Neural cell (in vitro differentiated cells): ENCODE measurements at regions not wholly inside any gene's neighbourhood (a gene's known extent, or its start where the extent isn't known, plus 50 kb on each side); places are given as distances from the start of the nearest gene placed in this dataset.

Source experiments
- H2AFZ ChIP-seq: fragments of 200-600, 300-800 bp; sonication (generic), shearing (Covaris generic); 2 replicates; pipeline ENCODE4 v1.6.0; 2014; ENCODE audit warnings: low read depth, mild to moderate bottlenecking, antibody characterized with exemption, low read length, moderate library complexity
- H3F3A ChIP-seq: fragments of 200-600 bp; shearing (Covaris generic); 2 replicates; pipeline ENCODE4 v1.6.1; 2016; ENCODE audit warnings: mild to moderate bottlenecking, moderate library complexity, mixed read lengths, antibody characterized with exemption, low read length; ENCODE audit not compliant: insufficient read depth, poor library complexity, severe bottlenecking
- H3K27ac ChIP-seq: fragments of 200-600, 300-800 bp; sonication (generic), shearing (Covaris generic); 2 replicates; pipeline ENCODE4 v1.5.1; 2014; ENCODE audit warnings: mild to moderate bottlenecking, low read length, moderate library complexity
- H3K27me3 ChIP-seq: fragments of 300-800, 200-600 bp; sonication (generic), shearing (Covaris generic); 2 replicates; pipeline ENCODE4 v1.6.0; 2014; ENCODE audit warnings: mild to moderate bottlenecking, low read depth, low read length, moderate library complexity; ENCODE audit not compliant: insufficient read depth
- H3K36me3 ChIP-seq: fragments of 300-800, 200-600 bp; sonication (generic), shearing (Covaris generic); 2 replicates; pipeline ENCODE4 v1.5.1; 2014; ENCODE audit warnings: mild to moderate bottlenecking, antibody characterized with exemption, low read length, moderate library complexity; ENCODE audit not compliant: insufficient read depth
- H3K4me2 ChIP-seq: fragments of 300-800, 200-600 bp; sonication (generic), shearing (Covaris generic); 2 replicates; pipeline ENCODE4 v1.6.0; 2014; ENCODE audit warnings: mild to moderate bottlenecking, low read length
- H3K4me3 ChIP-seq: fragments of 300-800, 200-600 bp; sonication (generic), shearing (Covaris generic); 2 replicates; pipeline ENCODE4 v1.5.1; 2014; ENCODE audit warnings: mild to moderate bottlenecking, low read length, moderate library complexity
- H3K79me2 ChIP-seq: fragments of 200-600 bp; shearing (Covaris generic); replicated peaks from 2 replicates; pipeline ENCODE4 v1.6.0; 2014; ENCODE audit warnings: mild to moderate bottlenecking, low read length, moderate library complexity; ENCODE audit not compliant: insufficient read depth
- H3K9ac ChIP-seq: fragments of 300-800, 200-600 bp; sonication (generic), shearing (Covaris generic); 2 replicates; pipeline ENCODE4 v1.6.1; 2016; ENCODE audit warnings: mild to moderate bottlenecking, low read length, mixed read lengths
- H3K9me2 ChIP-seq: fragments of 200-600 bp; shearing (Covaris generic); 2 replicates; pipeline ENCODE4 v1.6.1; 2016; ENCODE audit warnings: mild to moderate bottlenecking, low read length, mixed read lengths; ENCODE audit not compliant: insufficient read depth
- H3K9me3 ChIP-seq: fragments of 200-600, 300-800 bp; sonication (generic), shearing (Covaris generic); 2 replicates; pipeline ENCODE4 v1.6.1; 2016; ENCODE audit warnings: mild to moderate bottlenecking, mixed run types, low read length, moderate library complexity, mixed read lengths
- H4K20me1 ChIP-seq: fragments of 200-600 bp; shearing (Covaris generic); 2 replicates; pipeline ENCODE4 v1.6.1; 2016; ENCODE audit warnings: mild to moderate bottlenecking, mixed run types; ENCODE audit not compliant: insufficient read depth
- CTCF ChIP-seq: fragments of 450-650 bp; IDR thresholded peaks from 2 replicates; pipeline ENCODE4 v1.5.1; 2014; ENCODE audit warnings: antibody characterized with exemption, mild to moderate bottlenecking, moderate library complexity; ENCODE audit not compliant: poor library complexity, severe bottlenecking
- EP300 ChIP-seq: fragments of 450-650 bp; conservative IDR thresholded peaks from 2 replicates; pipeline ENCODE4 v1.6.1; 2014; ENCODE audit warnings: antibody characterized with exemption, mild to moderate bottlenecking, moderate library complexity; ENCODE audit not compliant: poor library complexity, severe bottlenecking
- EZH2 ChIP-seq: fragments of 200-600, 300-800 bp; shearing (Covaris generic), sonication (generic); IDR thresholded peaks from 2 replicates; pipeline ENCODE4 v1.6.1; 2014; ENCODE audit warnings: antibody characterized with exemption, low read length, borderline replicate concordance, mild to moderate bottlenecking; ENCODE audit not compliant: insufficient read depth, poor library complexity, severe bottlenecking
- MXI1 ChIP-seq: fragments of 450-650 bp; conservative IDR thresholded peaks from 2 replicates; pipeline ENCODE4 v1.6.1; 2014; ENCODE audit warnings: antibody characterized with exemption, mild to moderate bottlenecking; ENCODE audit not compliant: poor library complexity, severe bottlenecking
- POLR2AphosphoS5 ChIP-seq: IDR thresholded peaks from 2 replicates; pipeline ENCODE4 v1.6.1; 2012
- RAD21 ChIP-seq: fragments of 450-650 bp; conservative IDR thresholded peaks from 2 replicates; pipeline ENCODE4 v1.6.1; 2014; ENCODE audit warnings: antibody characterized with exemption, mild to moderate bottlenecking, moderate library complexity
- REST ChIP-seq: IDR thresholded peaks from 2 replicates; pipeline ENCODE4 v1.6.1; 2012; ENCODE audit warnings: borderline replicate concordance
- SMC3 ChIP-seq: fragments of 450-650 bp; conservative IDR thresholded peaks from 2 replicates; pipeline ENCODE4 v1.6.1; 2014; ENCODE audit warnings: antibody characterized with exemption, mild to moderate bottlenecking, moderate library complexity; ENCODE audit not compliant: poor library complexity
- TAF1 ChIP-seq: IDR thresholded peaks from 2 replicates; pipeline ENCODE4 v1.6.1; 2012; ENCODE audit warnings: low read depth

DNA sequence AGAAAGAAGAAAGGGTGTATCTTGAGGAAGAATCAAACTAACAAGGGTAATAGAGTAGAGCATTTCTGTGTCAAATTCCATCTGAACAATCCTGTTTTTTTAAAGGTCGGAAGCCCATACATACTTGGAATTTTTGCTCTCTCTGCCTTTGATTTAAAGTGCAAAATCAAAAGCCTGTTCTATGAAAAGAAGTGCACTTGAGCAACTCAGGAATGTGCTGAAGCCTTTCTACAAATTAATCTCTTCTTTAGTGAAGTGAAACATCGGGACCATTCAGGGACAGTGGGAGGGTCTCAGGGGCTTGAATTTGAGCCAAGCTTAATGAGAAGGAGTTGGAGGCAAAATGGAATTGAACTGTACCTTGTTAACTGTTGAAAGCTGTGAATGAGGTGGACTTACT, 1008.5 kb upstream of the LCORL start:
- H2AFZ ChIP-seq, result no peak overlapping the region
- no peaks in the 10 kb centered on the region for H3K9me3 ChIP-seq

GRCh38 chr4:19026281-19026680, 1004.7 kb upstream of the LCORL start:
- Histone ChIP-seq H3K9me2 (no peaks in the 10 kb centered on the region), H3K9ac (no peak overlapping the region), H3K79me2 (no peaks in the 10 kb centered on the region), H3F3A (no peaks in the 10 kb centered on the region), H3K27ac (no peak overlapping the region), H2AFZ (no peak overlapping the region), H4K20me1 (no peaks in the 10 kb centered on the region), H3K9me3 (no peaks in the 10 kb centered on the region), H3K4me2 (no peak overlapping the region), H3K36me3 (no peaks in the 10 kb centered on the region), H3K27me3 (no peaks in the 10 kb centered on the region), H3K4me3 (no peak overlapping the region)
- no peak for TF ChIP-seq EP300

More for the DNA sequence above, 1008.5 kb upstream of the LCORL start:
- Histone ChIP-seq H3K9ac (no peak overlapping the region), H3K79me2 (no peaks in the 10 kb centered on the region), H3F3A (no peaks in the 10 kb centered on the region), H3K36me3 (no peaks in the 10 kb centered on the region), H3K4me3 (no peak overlapping the region), H3K4me2 (no peak overlapping the region), H3K27me3 (no peaks in the 10 kb centered on the region), H3K27ac (no peak overlapping the region), H3K9me2 (no peaks in the 10 kb centered on the region), H4K20me1 (no peaks in the 10 kb centered on the region)
- TF ChIP-seq POLR2AphosphoS5 (no peak), SMC3 (no peak), EP300 (no peak), REST (no peak), EZH2 (no peak), MXI1 (no peak), CTCF (no peak), RAD21 (no peak)

DNA sequence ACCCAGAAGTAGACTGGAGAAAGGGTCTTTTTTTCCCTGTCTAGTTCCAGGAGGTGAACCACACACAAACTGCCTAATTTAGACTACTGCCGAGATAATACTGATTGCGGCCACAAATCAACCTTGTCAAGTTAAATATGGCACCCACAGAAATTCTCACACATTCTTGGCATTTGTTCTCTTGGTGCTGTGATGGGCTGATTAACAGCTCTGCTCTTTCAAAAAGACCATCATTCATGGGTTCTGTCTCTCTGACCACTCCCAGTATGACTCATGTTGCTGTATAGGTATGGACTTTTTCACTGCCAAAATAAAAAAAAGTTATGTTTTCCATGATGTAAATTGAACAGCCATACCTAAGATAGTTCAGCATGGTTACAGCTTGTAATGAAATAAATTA, 1003.5 kb upstream of the LCORL start:
- no peaks in the 10 kb centered on the region for H3F3A ChIP-seq
- no peaks in the 10 kb centered on the region for H3K27me3 ChIP-seq
- H3K36me3 ChIP-seq, result no peaks in the 10 kb centered on the region
- H3K9ac ChIP-seq, result no peak overlapping the region
- H3K9me3 ChIP-seq, result no peaks in the 10 kb centered on the region
- no peaks in the 10 kb centered on the region for H4K20me1 ChIP-seq
- no peaks in the 10 kb centered on the region for H3K9me2 ChIP-seq
- H3K79me2 ChIP-seq, result no peaks in the 10 kb centered on the region
- TF ChIP-seq EZH2 (no peak), TAF1 (no peak), CTCF (no peak), RAD21 (no peak), EP300 (no peak), REST (no peak), POLR2AphosphoS5 (no peak), SMC3 (no peak), MXI1 (no peak)
- no peak overlapping the region for H3K4me3 ChIP-seq
- H3K4me2 ChIP-seq, result no peak overlapping the region
- H2AFZ ChIP-seq, result no peak overlapping the region
- no peak overlapping the region for H3K27ac ChIP-seq
